ENCODE measurements at regions not wholly inside any gene's neighbourhood (a gene's known extent, or its start where the extent isn't known, plus 50 kb on each side); places are given as distances from the start of the nearest gene placed in this dataset.
"Not testable (repeated sequence)": the region's sequence is repeated elsewhere in the genome, so short reads cannot be mapped to it uniquely, and the experiment has no call there.

DNA sequence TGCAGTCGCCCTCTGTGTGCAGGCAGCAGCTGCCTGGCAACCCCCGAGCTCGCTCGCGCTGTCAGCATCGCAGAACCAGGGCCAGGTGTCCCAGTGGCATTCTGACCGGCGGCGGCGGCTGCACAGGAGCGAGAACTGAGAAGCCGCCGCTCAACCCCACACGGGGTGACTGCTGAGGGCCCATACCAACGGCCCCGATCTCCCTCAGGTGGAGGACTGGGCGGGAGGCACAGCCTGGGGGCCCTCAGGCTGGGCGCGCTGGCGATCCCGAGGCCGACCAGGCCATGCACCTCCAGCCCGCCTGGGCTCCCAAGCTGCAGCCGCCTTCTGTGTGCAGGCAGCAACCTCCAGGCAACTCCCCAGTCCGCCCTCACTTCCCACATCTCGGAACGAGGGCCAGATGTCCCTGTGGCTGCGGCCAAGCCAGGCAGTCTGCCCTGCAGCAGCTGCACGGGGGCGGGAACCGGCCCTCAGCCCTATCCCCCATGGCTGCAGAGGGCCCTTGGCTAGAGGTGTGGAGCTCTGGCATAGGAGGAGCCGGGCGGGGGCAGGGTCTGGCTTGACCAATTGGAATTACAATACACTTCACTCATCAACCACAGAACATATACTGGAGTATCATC is 1503.1 kb downstream of the FOXD4L5 start:
- not testable (repeated sequence) for TF ChIP-seq SMC3 (IDR thresholded peaks at IDR 0.05; ENCODE audit: low read depth, low read length); MAZ (IDR thresholded peaks at IDR 0.05; ENCODE audit: borderline replicate concordance, low read depth, low read length); NFE2L2 (IDR thresholded peaks at IDR 0.05; ENCODE audit: low read depth, low read length)
- TF ChIP-seq, protein P1, sequence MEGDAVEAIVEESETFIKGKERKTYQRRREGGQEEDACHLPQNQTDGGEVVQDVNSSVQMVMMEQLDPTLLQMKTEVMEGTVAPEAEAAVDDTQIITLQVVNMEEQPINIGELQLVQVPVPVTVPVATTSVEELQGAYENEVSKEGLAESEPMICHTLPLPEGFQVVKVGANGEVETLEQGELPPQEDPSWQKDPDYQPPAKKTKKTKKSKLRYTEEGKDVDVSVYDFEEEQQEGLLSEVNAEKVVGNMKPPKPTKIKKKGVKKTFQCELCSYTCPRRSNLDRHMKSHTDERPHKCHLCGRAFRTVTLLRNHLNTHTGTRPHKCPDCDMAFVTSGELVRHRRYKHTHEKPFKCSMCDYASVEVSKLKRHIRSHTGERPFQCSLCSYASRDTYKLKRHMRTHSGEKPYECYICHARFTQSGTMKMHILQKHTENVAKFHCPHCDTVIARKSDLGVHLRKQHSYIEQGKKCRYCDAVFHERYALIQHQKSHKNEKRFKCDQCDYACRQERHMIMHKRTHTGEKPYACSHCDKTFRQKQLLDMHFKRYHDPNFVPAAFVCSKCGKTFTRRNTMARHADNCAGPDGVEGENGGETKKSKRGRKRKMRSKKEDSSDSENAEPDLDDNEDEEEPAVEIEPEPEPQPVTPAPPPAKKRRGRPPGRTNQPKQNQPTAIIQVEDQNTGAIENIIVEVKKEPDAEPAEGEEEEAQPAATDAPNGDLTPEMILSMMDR (conservative IDR thresholded peaks at IDR 0.05; ENCODE audit: low read depth, low read length): not testable (repeated sequence)
